Activated B cell treated with CpG ODN at 0.5 μM for 24 hours (primary cell): ENCODE measurements at regions not wholly inside any gene's neighbourhood (a gene's known extent, or its start where the extent isn't known, plus 50 kb on each side); places are given as distances from the start of the nearest gene placed in this dataset.

Experiments used
- ATAC-seq: fragments of 200-7000 bp; cut with Tn5 transposase; one replicate; pipeline ENCODE4 v1.10.0; 2021; ENCODE audit warnings: low read depth, mild to moderate bottlenecking, moderate library complexity
- CTCF ChIA-PET: fragments of 350-600 bp; sonication (Branson Sonifier 250); formaldehyde crosslinking; loops from one replicate; lab custom pipeline; 2021; ENCODE audit warnings: antibody characterized with exemption; lab: Charles Lee
- POLR2A ChIA-PET: fragments of 350-600 bp; sonication (Branson Sonifier 250); formaldehyde crosslinking; loops from one replicate; lab custom pipeline; 2021; ENCODE audit warnings: antibody characterized with exemption; lab: Charles Lee
- DNase-seq: peaks from one replicate; pipeline ENCODE4 v3.0.0; 2022
- H3K27ac Mint-ChIP-seq: one replicate; pipeline ENCODE4 v1.8.0; 2020; ENCODE audit warnings: mixed read lengths
- H3K27me3 Mint-ChIP-seq: one replicate; pipeline ENCODE4 v1.8.0; 2021; ENCODE audit warnings: mixed read lengths
- H3K36me3 Mint-ChIP-seq: one replicate; pipeline ENCODE4 v1.8.0; 2021; ENCODE audit warnings: low read depth, mixed read lengths
- H3K4me1 Mint-ChIP-seq: one replicate; pipeline ENCODE4 v1.8.0; 2021; ENCODE audit warnings: mixed read lengths
- H3K4me3 Mint-ChIP-seq: one replicate; pipeline ENCODE4 v1.8.0; 2020; ENCODE audit warnings: mild to moderate bottlenecking, mixed read lengths
- H3K9me3 Mint-ChIP-seq: one replicate; pipeline ENCODE4 v1.8.0; 2020; ENCODE audit warnings: mixed read lengths
- CTCF ChIP-seq: fragments of 200-600 bp; IDR thresholded peaks from one replicate; pipeline ENCODE4 v1.8.0; 2022; ENCODE audit warnings: antibody characterized with exemption, mild to moderate bottlenecking
- intact Hi-C: fragments of 100-400 bp; cut with micrococcal nuclease; formaldehyde crosslinking; loops from one replicate; pipeline ENCODE4 v1.15.1; 2024

- Mint-ChIP-seq H3K4me1 (no peaks in the 10 kb centered on the region), H3K9me3 (no peaks in the 10 kb centered on the region), H3K27me3 (no peaks in the 10 kb centered on the region), H3K27ac (no peak overlapping the region), H3K4me3 (no peak overlapping the region), H3K36me3 (no peaks in the 10 kb centered on the region)
- POLR2A ChIA-PET, result no interaction called here
- no peak for TF ChIP-seq CTCF
- DNase-seq, result no peak
- no peak for ATAC-seq
- CTCF ChIA-PET, result no interaction called here
- intact Hi-C loops, result no loop called here
Measured at GRCh38 chr6:95263840-95264239, 313.5 kb upstream of the MANEA start.

- no peaks in the 10 kb centered on the region for H3K36me3 Mint-ChIP-seq
- DNase-seq (no peak), ATAC-seq (no peak)
- ChIA-PET POLR2A (no interaction called here), CTCF (no interaction called here)
- no peak for TF ChIP-seq CTCF
- H3K9me3 Mint-ChIP-seq, result no peaks in the 10 kb centered on the region
- H3K4me1 Mint-ChIP-seq, result no peaks in the 10 kb centered on the region
- no peak overlapping the region for H3K4me3 Mint-ChIP-seq
- intact Hi-C loops, result no loop called here
- H3K27me3 Mint-ChIP-seq, result no peaks in the 10 kb centered on the region
- no peak overlapping the region for H3K27ac Mint-ChIP-seq
Measured at GRCh38 chr6:95266537-95267258, 310.6 kb upstream of the MANEA start.

- Mint-ChIP-seq H3K36me3 (no peaks in the 10 kb centered on the region), H3K4me3 (no peak overlapping the region), H3K9me3 (no peaks in the 10 kb centered on the region), H3K4me1 (no peaks in the 10 kb centered on the region), H3K27ac (no peak overlapping the region), H3K27me3 (no peaks in the 10 kb centered on the region)
- intact Hi-C loops, result no loop called here
- no peak for DNase-seq
- ChIA-PET CTCF (no interaction called here), POLR2A (no interaction called here)
- no peak for ATAC-seq
- no peak for TF ChIP-seq CTCF
Measured at GRCh38 chr6:95274686-95275235, 302.6 kb upstream of the MANEA start.

DNA sequence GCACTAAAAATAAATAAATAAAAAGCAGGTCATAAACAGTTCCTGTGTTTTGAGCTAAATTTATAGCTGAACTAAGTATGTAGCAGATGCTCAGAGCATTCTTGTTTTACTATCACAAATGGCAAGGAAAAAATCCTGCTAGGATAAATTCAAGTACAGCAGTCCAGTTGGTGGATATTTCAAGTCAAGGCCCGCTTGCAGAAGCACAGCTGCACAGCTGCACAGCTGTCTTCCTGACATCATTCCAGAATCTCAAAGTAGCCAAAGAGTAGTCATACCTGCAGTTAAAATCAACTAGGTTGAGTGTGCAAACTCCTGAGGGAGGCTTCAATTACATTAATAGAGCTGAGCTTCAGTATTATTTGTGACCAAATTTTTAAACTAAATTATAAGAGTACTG, 297.7 kb upstream of the MANEA start:
- Mint-ChIP-seq H3K4me1 (no peaks in the 10 kb centered on the region), H3K4me3 (no peak overlapping the region), H3K27me3 (no peaks in the 10 kb centered on the region), H3K36me3 (no peaks in the 10 kb centered on the region), H3K27ac (no peak overlapping the region), H3K9me3 (no peaks in the 10 kb centered on the region)
- ATAC-seq (no peak), DNase-seq (no peak)
- CTCF ChIA-PET, result no interaction called here
- POLR2A ChIA-PET, result no interaction called here
- intact Hi-C loops, result no loop called here
- no peak for TF ChIP-seq CTCF

GRCh38 chr6:95280686-95281273, 296.6 kb upstream of the MANEA start:
- H3K27ac Mint-ChIP-seq, result no peak overlapping the region
- H3K9me3 Mint-ChIP-seq, result no peaks in the 10 kb centered on the region
- H3K27me3 Mint-ChIP-seq, result no peaks in the 10 kb centered on the region
- no peaks in the 10 kb centered on the region for H3K36me3 Mint-ChIP-seq
- no peaks in the 10 kb centered on the region for H3K4me1 Mint-ChIP-seq
- ATAC-seq (no peak), DNase-seq (no peak)
- ChIA-PET CTCF (no interaction called here), POLR2A (no interaction called here)
- intact Hi-C loops, result no loop called here
- no peak for TF ChIP-seq CTCF
- H3K4me3 Mint-ChIP-seq, result no peak overlapping the region
